ENCODE measurements at regions not wholly inside any gene's neighbourhood (a gene's known extent, or its start where the extent isn't known, plus 50 kb on each side); places are given as distances from the start of the nearest gene placed in this dataset.

DNA sequence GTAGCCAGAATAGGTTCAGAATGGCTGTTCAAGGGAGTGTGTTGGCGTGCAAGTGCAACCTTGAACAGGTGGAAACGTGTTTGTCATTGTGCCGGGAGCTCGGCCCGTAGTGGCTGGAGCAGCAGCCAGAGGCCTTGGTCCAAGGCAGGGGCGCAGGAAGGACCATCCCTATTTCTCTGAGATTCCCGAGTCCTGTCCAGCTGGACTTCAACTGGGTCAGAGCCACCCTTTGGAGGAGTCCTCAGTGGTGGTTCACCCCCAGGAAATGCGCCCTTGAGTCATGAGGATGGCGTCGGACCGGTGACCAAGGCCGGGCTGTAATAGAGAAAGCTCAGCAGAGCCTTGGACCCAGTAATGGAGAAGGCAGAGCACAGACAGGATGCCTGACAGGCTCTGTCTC is 1402.0 kb downstream of the BRD1 start:
- no peak for DNase-seq (ENCODE audit: low spot score)
- TF ChIP-seq CTCF (IDR thresholded peaks at IDR 0.05; ENCODE audit: extremely low read depth, missing control alignments): no peak

GRCh38 chr22:48425091-48425506 is 1402.6 kb downstream of the BRD1 start:
- TF ChIP-seq CTCF (IDR thresholded peaks at IDR 0.05; ENCODE audit: extremely low read depth, missing control alignments): no peak
- no peak for DNase-seq (ENCODE audit: low spot score)

GRCh38 chr22:48424661-48425060 is 1403.0 kb downstream of the BRD1 start:
- TF ChIP-seq CTCF (IDR thresholded peaks at IDR 0.05; ENCODE audit: extremely low read depth, missing control alignments): no peak
- DNase-seq (ENCODE audit: low spot score): no peak

DNA sequence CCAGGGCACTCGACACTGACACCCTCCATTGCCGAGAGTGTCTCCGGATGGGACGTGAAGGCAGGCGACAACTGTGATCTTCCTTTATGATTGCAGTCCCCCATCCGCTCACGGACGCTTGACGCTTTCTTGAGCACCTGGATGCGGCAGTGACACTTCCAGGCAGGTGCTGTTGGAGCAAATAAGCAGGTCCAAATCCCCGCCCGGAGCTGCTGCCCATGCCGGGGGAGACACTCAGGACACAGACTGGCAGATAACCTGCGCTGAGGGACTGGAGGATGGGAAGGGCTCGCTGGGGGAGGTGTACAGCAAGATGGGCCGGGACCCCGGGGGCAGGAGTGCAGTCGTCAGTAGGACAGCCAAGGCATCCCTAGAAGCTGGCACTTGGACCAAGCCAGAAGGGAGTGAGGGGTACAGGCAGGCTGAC is 1403.5 kb downstream of the BRD1 start:
- DNase-seq (ENCODE audit: low spot score): no peak
- TF ChIP-seq CTCF (IDR thresholded peaks at IDR 0.05; ENCODE audit: extremely low read depth, missing control alignments): no peak

DNA sequence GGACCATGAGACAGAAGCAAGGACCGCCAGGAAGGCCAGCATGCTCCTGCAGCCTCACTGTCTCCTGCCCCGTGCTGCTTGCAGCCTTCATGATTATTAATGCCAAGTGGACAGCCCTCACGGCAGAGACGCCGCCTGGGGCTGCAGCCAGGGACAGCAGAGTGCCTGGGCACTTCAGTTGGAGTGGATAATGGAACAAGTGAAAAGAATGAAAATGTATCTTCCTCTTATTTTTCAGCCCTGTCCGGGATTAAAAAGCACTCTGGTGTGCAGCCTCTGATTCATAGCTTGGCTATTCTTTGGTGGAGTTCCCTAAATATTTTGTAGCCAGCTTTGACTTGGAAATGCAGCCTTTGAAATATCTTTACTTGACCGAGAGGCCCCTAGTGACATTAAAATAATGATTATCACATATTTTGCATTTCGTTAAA is 1404.2 kb downstream of the BRD1 start:
- no peak for DNase-seq (ENCODE audit: low spot score)
- TF ChIP-seq CTCF (IDR thresholded peaks at IDR 0.05; ENCODE audit: extremely low read depth, missing control alignments): no peak

- TF ChIP-seq CTCF (IDR thresholded peaks at IDR 0.05; ENCODE audit: extremely low read depth, missing control alignments): no peak
- DNase-seq (ENCODE audit: low spot score): no peak
Observed at GRCh38 chr22:48422900-48423480, 1404.7 kb downstream of the BRD1 start.

DNA sequence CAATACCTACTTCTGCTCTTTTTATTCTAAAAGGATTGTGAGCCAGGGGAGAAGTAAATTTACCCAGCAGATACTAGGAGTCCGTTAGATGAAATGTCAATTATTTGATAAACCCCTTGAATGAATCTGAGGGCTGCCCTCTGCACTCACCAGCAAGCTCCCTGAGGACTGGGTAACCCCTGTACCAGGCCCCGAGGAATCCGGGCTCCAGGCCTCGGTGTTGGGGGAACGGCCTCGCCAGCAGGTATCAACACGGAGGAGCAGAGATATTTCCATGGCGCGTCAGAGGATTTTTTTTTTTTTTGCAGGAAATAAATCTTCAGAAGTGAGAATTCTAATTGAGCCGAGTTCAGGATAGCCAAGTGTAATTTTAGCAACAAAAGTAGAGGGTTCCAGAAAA is 1408.8 kb downstream of the BRD1 start:
- TF ChIP-seq CTCF (IDR thresholded peaks at IDR 0.05; ENCODE audit: extremely low read depth, missing control alignments): no peak
- no peak for DNase-seq (ENCODE audit: low spot score)

Data from GM20000 (cell line).